Upper lobe of left lung (tissue), 4 donors: ENCODE measurements at regions not wholly inside any gene's neighbourhood (a gene's known extent, or its start where the extent isn't known, plus 50 kb on each side); places are given as distances from the start of the nearest gene placed in this dataset.

Source experiments
- CTCF ChIP-seq, 6 experiments: fragments of 450-650 bp in 4 of 6; fragments of 200-600 bp in 2 of 6; sonication (generic) in 2 of 6; IDR thresholded peaks; one replicate each; pipeline ENCODE4 v1.5.1; 2016 to 2019; ENCODE audit warnings: antibody characterized with exemption in 6 of 6
- POLR2AphosphoS5 ChIP-seq, 2 donors: sonication (generic); formaldehyde crosslinking; IDR thresholded peaks; one replicate each; pipeline ENCODE4 v1.5.1; 2017; ENCODE audit warnings: antibody characterized with exemption in 2 of 2

- no peak for TF ChIP-seq CTCF (IDR thresholded peaks at IDR 0.05)
- TF ChIP-seq POLR2AphosphoS5 (IDR thresholded peaks at IDR 0.05), result no peak
These were observed 108.6 kb downstream of the PPP1R3A start for GRCh38 chr7:113810080-113810744.
